Fibroblast of skin of left quadriceps (primary cell): ENCODE measurements at regions not wholly inside any gene's neighbourhood (a gene's known extent, or its start where the extent isn't known, plus 50 kb on each side); places are given as distances from the start of the nearest gene placed in this dataset.

Source experiments
- DNase-seq, 2 experiments: peaks; one replicate each; pipeline ENCODE4 v3.0.0-alpha.2; 2013; ENCODE audit warnings: low read depth in 2 of 2

- no peak for DNase-seq
These were observed 70.5 kb upstream of the SPTLC1 start for GRCh38 chr9:92185681-92186080.

- no peak for DNase-seq
These were observed 69.9 kb upstream of the SPTLC1 start for GRCh38 chr9:92185096-92185495.

- DNase-seq: no peak
These were observed 68.9 kb upstream of the SPTLC1 start for GRCh38 chr9:92184041-92184564.

GRCh38 chr9:92183449-92183848, 68.2 kb upstream of the SPTLC1 start:
- DNase-seq: no peak

- no peak for DNase-seq
These were observed 66.1 kb upstream of the SPTLC1 start for GRCh38 chr9:92181296-92181695.

- peak; percentile 58 to 60 for DNase-seq
These were observed 65.5 kb upstream of the SPTLC1 start for GRCh38 chr9:92180669-92181181.

- DNase-seq: no peak
These were observed 64.8 kb upstream of the SPTLC1 start for GRCh38 chr9:92180002-92180400.

GRCh38 chr9:92179286-92180001, 64.2 kb upstream of the SPTLC1 start:
- DNase-seq: no peak

GRCh38 chr9:92177591-92177990, 62.4 kb upstream of the SPTLC1 start:
- no peak for DNase-seq

- DNase-seq: no peak
These were observed 61.6 kb upstream of the SPTLC1 start for GRCh38 chr9:92176800-92177185.

- DNase-seq: no peak
These were observed 61.0 kb upstream of the SPTLC1 start for GRCh38 chr9:92176068-92176799.

GRCh38 chr9:92175441-92175840, 60.2 kb upstream of the SPTLC1 start:
- no peak for DNase-seq

GRCh38 chr9:92173318-92173717, 58.1 kb upstream of the SPTLC1 start:
- DNase-seq: no peak

- no peak for DNase-seq
These were observed 56.6 kb upstream of the SPTLC1 start for GRCh38 chr9:92171822-92172221.

- DNase-seq: no peak
These were observed 56.1 kb upstream of the SPTLC1 start for GRCh38 chr9:92171281-92171680.

- DNase-seq: no peak
These were observed 55.6 kb upstream of the SPTLC1 start for GRCh38 chr9:92170848-92171247.

GRCh38 chr9:92165484-92165883, 50.3 kb upstream of the SPTLC1 start:
- no peak for DNase-seq
